Cardiac muscle cell (in vitro differentiated cells and primary cell): ENCODE measurements at regions not wholly inside any gene's neighbourhood (a gene's known extent, or its start where the extent isn't known, plus 50 kb on each side); places are given as distances from the start of the nearest gene placed in this dataset.

ENCODE experiments used
- DNase-seq, 2 donors: peaks; one replicate each; pipeline versions ENCODE4 v3.0.0 to v3.0.0-alpha.2; 2010 to 2017; ENCODE audit warnings: low read depth in 1 of 2, low spot score in 1 of 2
- H3K27ac ChIP-seq: fragments of 200-600 bp; sonication (generic); 2 replicates; pipeline ENCODE4 v1.5.1; 2016
- H3K27me3 ChIP-seq: fragments of 200-600 bp; sonication (generic); 2 replicates; pipeline ENCODE4 v1.6.0; 2016; ENCODE audit warnings: control low read depth
- H3K36me3 ChIP-seq: fragments of 200-600 bp; sonication (generic); 2 replicates; pipeline ENCODE4 v1.5.1; 2016; ENCODE audit warnings: control low read depth
- H3K4me1 ChIP-seq: fragments of 200-600 bp; sonication (generic); 2 replicates; pipeline ENCODE4 v1.8.1; 2017; ENCODE audit warnings: low read depth, mild to moderate bottlenecking, mixed run types
- H3K4me3 ChIP-seq: fragments of 200-600 bp; sonication (generic); 2 replicates; pipeline ENCODE4 v1.5.1; 2016; ENCODE audit warnings: mild to moderate bottlenecking
- H3K9me3 ChIP-seq: fragments of 200-600 bp; sonication (generic); 2 replicates; pipeline ENCODE4 v1.5.1; 2017; ENCODE audit warnings: low read depth, mild to moderate bottlenecking, control low read depth
- CTCF ChIP-seq: IDR thresholded peaks from 2 replicates; pipeline ENCODE4 v1.5.1; 2012; ENCODE audit warnings: low read depth, mild to moderate bottlenecking, low read length

- no peaks in the 10 kb centered on the region for H3K9me3 ChIP-seq
- no peak for TF ChIP-seq CTCF
- H3K4me1 ChIP-seq = no peaks in the 10 kb centered on the region
- no peak overlapping the region for H3K4me3 ChIP-seq
- DNase-seq = no peak
- no peaks in the 10 kb centered on the region for H3K27me3 ChIP-seq
- H3K27ac ChIP-seq = no peak overlapping the region
- no peaks in the 10 kb centered on the region for H3K36me3 ChIP-seq
These were observed 541.8 kb upstream of the FBXO33 start for GRCh38 chr14:39974036-39974435.

GRCh38 chr14:39972704-39973103, 540.5 kb upstream of the FBXO33 start:
- TF ChIP-seq CTCF = no peak
- H3K9me3 ChIP-seq = no peaks in the 10 kb centered on the region

GRCh38 chr14:39967885-39968284, 535.7 kb upstream of the FBXO33 start:
- Histone ChIP-seq H3K27me3 (no peaks in the 10 kb centered on the region), H3K4me1 (no peaks in the 10 kb centered on the region), H3K27ac (no peak overlapping the region), H3K4me3 (no peak overlapping the region), H3K9me3 (no peaks in the 10 kb centered on the region), H3K36me3 (no peaks in the 10 kb centered on the region)
- no peak for TF ChIP-seq CTCF
- DNase-seq = no peak

More at GRCh38 chr14:39972704-39973103, 540.5 kb upstream of the FBXO33 start:
- DNase-seq = no peak
- no peaks in the 10 kb centered on the region for H3K36me3 ChIP-seq
- H3K4me1 ChIP-seq = no peaks in the 10 kb centered on the region
- no peak overlapping the region for H3K4me3 ChIP-seq
- H3K27me3 ChIP-seq = no peaks in the 10 kb centered on the region
- no peak overlapping the region for H3K27ac ChIP-seq

GRCh38 chr14:39957987-39958386, 525.8 kb upstream of the FBXO33 start:
- no peak for TF ChIP-seq CTCF
- H3K4me1 ChIP-seq = no peaks in the 10 kb centered on the region
- H3K27me3 ChIP-seq = no peaks in the 10 kb centered on the region
- no peak overlapping the region for H3K27ac ChIP-seq
- H3K4me3 ChIP-seq = no peak overlapping the region
- no peaks in the 10 kb centered on the region for H3K9me3 ChIP-seq
- H3K36me3 ChIP-seq = no peaks in the 10 kb centered on the region
- DNase-seq = no peak

GRCh38 chr14:39957290-39957689, 525.1 kb upstream of the FBXO33 start:
- H3K9me3 ChIP-seq = no peaks in the 10 kb centered on the region

More at GRCh38 chr14:39957290-39957689, 525.1 kb upstream of the FBXO33 start:
- no peak for TF ChIP-seq CTCF
- Histone ChIP-seq H3K27ac (no peak overlapping the region), H3K4me1 (no peaks in the 10 kb centered on the region), H3K27me3 (no peaks in the 10 kb centered on the region), H3K4me3 (no peak overlapping the region), H3K36me3 (no peaks in the 10 kb centered on the region)
- DNase-seq = no peak
